Adrenal gland (tissue), 5 donors: ENCODE measurements at regions not wholly inside any gene's neighbourhood (a gene's known extent, or its start where the extent isn't known, plus 50 kb on each side); places are given as distances from the start of the nearest gene placed in this dataset.

Experiments
- POLR2A ChIP-seq, 2 donors: fragments of 450-650 bp; IDR thresholded peaks; one replicate each; pipeline ENCODE4 v1.6.1; 2017; ENCODE audit warnings: antibody characterized with exemption in 2 of 2, mild to moderate bottlenecking in 2 of 2, moderate library complexity in 1 of 2
- TF ChIP-seq, protein P1 (sequence below), 6 experiments: fragments of 450-650 bp in 4 of 6; fragments of 200-600 bp in 2 of 6; sonication (generic) in 1 of 6; IDR thresholded peaks; 1 replicate in 5 of 6; 2 replicates in 1 of 6; pipeline versions ENCODE4 v1.5.1 to v1.8.0; 2016 to 2021; ENCODE audit warnings: antibody characterized with exemption in 6 of 6, mild to moderate bottlenecking in 2 of 6, moderate library complexity in 1 of 6
- donor health status: DM: no; HTN: no; CAD: no.

DNA sequence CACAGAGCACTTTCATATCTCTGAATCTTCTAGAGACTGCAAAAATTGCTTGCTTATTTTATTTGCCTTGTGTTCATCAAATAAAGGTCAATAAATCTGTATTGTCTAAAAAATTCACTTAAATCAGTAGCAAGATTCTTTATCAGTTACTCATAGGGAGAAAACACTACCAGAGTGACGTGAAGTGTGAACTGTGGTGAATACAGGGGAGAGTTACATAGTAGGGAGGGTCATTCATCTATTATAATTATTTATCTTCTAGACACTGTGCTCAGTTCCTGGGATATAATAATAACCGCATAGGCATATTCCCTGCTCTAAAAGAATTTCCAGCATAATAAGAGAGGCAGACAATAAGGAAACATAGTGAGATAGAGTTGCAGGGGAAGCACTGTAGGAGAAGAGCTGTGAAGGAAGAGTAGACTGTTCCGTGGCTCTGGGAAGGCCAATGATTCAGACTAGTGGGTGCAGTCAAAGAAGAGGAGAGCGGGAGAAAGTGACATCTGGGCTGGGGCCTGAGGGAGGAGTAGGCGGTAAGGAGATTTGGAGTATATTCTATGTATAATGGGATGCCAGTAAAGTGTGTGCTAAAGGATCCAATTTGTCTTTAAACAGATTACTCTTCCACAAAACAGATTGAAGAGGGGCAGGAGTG, 84.0 kb upstream of the TDRD3 start:
- TF ChIP-seq POLR2A (IDR thresholded peaks at IDR 0.05) = no peak
- TF ChIP-seq, protein P1, sequence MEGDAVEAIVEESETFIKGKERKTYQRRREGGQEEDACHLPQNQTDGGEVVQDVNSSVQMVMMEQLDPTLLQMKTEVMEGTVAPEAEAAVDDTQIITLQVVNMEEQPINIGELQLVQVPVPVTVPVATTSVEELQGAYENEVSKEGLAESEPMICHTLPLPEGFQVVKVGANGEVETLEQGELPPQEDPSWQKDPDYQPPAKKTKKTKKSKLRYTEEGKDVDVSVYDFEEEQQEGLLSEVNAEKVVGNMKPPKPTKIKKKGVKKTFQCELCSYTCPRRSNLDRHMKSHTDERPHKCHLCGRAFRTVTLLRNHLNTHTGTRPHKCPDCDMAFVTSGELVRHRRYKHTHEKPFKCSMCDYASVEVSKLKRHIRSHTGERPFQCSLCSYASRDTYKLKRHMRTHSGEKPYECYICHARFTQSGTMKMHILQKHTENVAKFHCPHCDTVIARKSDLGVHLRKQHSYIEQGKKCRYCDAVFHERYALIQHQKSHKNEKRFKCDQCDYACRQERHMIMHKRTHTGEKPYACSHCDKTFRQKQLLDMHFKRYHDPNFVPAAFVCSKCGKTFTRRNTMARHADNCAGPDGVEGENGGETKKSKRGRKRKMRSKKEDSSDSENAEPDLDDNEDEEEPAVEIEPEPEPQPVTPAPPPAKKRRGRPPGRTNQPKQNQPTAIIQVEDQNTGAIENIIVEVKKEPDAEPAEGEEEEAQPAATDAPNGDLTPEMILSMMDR (IDR thresholded peaks at IDR 0.05) = no peak
